ENCODE measurements at regions not wholly inside any gene's neighbourhood (a gene's known extent, or its start where the extent isn't known, plus 50 kb on each side); places are given as distances from the start of the nearest gene placed in this dataset.

GRCh38 chr6:14276667-14277404 is 159.3 kb downstream of the CD83 start:
- no peak for DNase-seq

GRCh38 chr6:14277405-14277930 is 159.9 kb downstream of the CD83 start:
- DNase-seq, result no peak

- no peak for DNase-seq
Observed at GRCh38 chr6:14278006-14278405, 160.4 kb downstream of the CD83 start.

GRCh38 chr6:14278446-14278845 is 160.9 kb downstream of the CD83 start:
- no peak for DNase-seq

GRCh38 chr6:14280006-14280510 is 162.5 kb downstream of the CD83 start:
- no peak for DNase-seq

- DNase-seq, result no peak
Observed at GRCh38 chr6:14280766-14281293, 163.3 kb downstream of the CD83 start.

GRCh38 chr6:14281811-14282660 is 164.5 kb downstream of the CD83 start:
- DNase-seq, result no peak

GRCh38 chr6:14282854-14283505 is 165.4 kb downstream of the CD83 start:
- DNase-seq, result no peak

- DNase-seq, result no peak
Observed at GRCh38 chr6:14283600-14284235, 166.1 kb downstream of the CD83 start.

GRCh38 chr6:14284969-14285590 is 167.5 kb downstream of the CD83 start:
- no peak for DNase-seq

GRCh38 chr6:14286144-14286543 is 168.6 kb downstream of the CD83 start:
- no peak for DNase-seq

- no peak for DNase-seq
Observed at GRCh38 chr6:14286634-14287428, 169.3 kb downstream of the CD83 start.

- DNase-seq, result no peak
Observed at GRCh38 chr6:14287707-14288106, 170.1 kb downstream of the CD83 start.

GRCh38 chr6:14288910-14289309 is 171.3 kb downstream of the CD83 start:
- no peak for DNase-seq

- no peak for DNase-seq
Observed at GRCh38 chr6:14290041-14290771, 172.6 kb downstream of the CD83 start.

GRCh38 chr6:14290772-14291330 is 173.3 kb downstream of the CD83 start:
- no peak for DNase-seq

- DNase-seq, result no peak
Observed at GRCh38 chr6:14291331-14291730, 173.8 kb downstream of the CD83 start.

- DNase-seq, result no peak
Observed at GRCh38 chr6:14292119-14292518, 174.5 kb downstream of the CD83 start.

- DNase-seq, result no peak
Observed at GRCh38 chr6:14294270-14294951, 176.8 kb downstream of the CD83 start.
